ENCODE measurements at regions not wholly inside any gene's neighbourhood (a gene's known extent, or its start where the extent isn't known, plus 50 kb on each side); places are given as distances from the start of the nearest gene placed in this dataset.

DNA sequence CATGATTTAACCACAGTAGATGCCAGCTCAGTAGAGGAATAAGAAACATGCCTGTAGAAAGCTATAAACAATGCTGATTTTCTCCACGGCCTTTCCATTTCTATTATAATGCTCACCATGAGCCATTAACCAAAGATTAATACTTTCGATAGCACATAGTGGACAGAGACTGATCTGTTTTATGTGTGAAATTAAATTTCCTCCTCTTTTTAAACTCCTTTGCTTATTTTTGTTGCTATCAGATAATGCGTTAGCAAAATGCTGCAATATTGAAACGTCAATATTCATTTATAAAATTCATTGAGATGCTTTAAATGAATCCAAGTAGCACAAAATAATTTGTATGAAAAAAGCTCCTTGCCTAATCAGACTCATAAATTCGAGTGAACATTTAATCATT lies 1807.9 kb downstream of the MRPL39 start:
- no peak for DNase-seq

DNA sequence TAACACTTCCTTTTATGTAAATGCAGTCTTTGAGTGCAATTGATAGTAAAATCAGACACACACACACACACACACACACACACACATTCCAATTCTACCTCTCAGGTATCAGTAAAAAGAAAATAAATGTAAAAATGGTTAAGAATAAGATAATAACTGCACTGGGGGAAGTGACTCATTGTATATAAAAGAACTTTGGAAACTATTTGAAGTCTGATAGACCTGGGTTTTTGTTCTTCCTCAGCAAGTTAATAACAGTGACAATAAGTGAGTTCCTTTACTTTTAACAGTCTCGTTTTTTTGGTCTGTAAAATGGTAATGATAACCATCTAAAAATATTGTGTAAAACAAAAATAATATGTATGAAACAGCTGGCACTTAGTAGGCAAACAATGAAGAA lies 1815.0 kb downstream of the MRPL39 start:
- no peak for DNase-seq

DNA sequence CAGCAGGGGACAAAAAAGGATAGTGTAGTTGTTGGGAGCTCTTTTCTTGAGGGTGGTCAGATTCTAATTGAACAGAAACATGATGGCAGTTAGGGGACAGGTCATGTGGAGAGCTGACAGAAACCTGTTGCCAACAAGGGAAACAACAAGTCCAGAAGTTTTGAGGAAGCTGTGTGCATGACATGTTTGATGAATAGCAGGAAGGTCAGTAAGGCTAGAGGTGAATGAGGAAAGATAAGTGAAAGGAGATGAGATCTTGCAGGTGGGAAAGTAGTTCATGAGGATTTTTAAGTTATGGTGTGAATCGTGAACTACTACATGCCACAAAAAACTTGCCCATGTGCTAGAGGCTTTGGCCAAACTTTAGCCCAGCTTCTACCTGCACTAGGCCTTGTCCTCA lies 1817.4 kb downstream of the MRPL39 start:
- no peak for DNase-seq

DNA sequence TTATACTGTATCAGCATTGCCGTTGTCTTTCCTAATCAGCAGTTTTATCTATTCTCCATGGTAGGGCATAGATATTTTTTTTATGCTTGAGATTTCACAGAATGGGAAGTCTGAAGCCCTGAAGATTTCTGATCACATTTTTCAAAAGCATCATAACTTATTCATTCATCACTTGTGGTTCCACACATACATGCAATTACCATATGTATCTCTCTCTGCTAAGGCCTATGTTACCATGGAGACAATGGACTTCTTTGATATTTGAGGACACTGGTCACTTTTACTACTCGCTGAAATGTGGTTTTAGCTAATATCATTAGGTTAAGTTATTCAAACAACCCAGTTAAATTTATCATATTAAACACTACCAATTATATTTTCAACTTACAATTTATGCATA lies 1827.0 kb downstream of the MRPL39 start:
- DNase-seq, result no peak

DNA sequence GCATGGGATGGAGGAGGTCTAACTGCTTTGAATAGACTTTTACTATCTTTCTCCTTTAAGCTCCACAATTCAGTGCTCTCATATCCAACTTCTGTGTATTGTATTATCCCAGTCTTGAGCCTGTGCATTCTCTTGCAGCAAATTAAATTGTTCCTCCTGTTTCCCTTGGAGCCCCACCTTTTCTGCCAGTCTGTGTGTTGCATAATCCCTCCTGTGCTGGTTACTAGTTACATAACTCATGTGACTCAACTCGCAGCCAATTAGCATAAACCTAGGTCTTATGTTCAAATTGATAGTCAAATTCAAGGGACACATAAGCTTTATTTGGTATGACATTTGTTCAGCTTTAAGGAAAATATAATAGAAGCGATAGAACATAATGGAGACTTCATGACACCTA lies 1863.5 kb downstream of the MRPL39 start:
- DNase-seq, result no peak

GRCh38 chr21:23740463-23740862 lies 1866.8 kb downstream of the MRPL39 start:
- peak in 1 of 51 donors; percentile 1 for DNase-seq

DNA sequence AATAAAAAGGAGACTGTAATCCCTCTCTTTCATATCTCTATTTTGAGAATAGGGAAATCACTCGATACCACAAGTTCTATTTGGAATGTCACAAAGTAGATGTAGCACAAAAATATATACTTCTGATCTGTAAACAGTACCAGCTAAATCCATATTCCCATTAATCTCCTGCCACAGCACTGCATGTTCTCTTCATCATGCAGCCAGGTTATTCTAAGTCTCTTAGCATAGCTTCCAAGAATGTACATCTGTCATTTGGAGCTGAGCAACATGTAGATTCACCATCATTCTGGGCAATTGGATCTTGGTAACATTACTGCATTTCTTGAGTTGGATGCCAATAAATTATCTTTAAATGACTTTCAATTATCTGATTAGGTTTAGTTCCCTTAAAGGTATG lies 1874.5 kb downstream of the MRPL39 start:
- DNase-seq, result no peak

GRCh38 chr21:23729331-23729730 lies 1878.0 kb downstream of the MRPL39 start:
- DNase-seq, result no peak

DNA sequence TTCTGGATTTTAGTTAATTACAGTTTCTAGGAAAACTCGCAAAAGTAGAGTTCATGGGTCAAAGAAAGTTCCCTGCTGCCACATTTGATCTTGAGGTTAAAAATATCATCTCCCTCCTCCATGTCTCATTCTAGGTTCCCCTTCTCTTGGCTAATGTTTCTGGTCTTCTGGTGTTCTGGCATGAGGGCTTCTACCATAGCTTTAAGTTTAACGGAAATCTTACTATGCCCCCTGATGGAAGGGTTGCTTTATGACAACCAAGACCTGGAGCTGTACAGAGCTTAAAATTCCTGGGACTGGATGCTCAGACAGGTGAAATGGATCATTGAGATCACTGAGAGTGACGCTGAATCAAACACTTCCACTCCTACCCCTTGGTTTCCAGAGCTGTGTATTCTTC lies 1881.7 kb downstream of the MRPL39 start:
- DNase-seq, result no peak

- DNase-seq, result no peak
These were observed 1888.6 kb downstream of the MRPL39 start for GRCh38 chr21:23718446-23719285.

GRCh38 chr21:23712166-23712565 lies 1895.1 kb downstream of the MRPL39 start:
- no peak for DNase-seq

DNA sequence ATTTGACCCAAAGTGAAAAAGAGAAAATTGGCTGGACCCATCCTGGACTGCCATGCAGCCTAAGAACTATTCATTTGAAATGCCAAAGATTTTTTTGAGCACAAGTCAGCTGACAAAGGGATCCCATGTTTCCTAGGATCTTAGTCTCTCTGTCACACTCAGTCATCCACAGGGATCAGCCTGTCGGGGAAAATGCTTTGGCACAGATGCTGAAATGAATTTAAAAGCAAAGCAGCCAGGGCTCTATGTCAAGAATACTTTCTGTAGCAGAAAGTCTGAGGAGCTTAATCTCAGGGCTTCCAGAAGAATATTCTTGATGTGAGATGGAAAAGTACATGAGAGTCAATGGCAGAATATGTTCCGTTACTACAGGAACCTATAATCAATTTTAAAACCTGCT lies 1900.8 kb downstream of the MRPL39 start:
- DNase-seq, result no peak

- no peak for DNase-seq
These were observed 1907.9 kb downstream of the MRPL39 start for GRCh38 chr21:23699402-23699801.

DNA sequence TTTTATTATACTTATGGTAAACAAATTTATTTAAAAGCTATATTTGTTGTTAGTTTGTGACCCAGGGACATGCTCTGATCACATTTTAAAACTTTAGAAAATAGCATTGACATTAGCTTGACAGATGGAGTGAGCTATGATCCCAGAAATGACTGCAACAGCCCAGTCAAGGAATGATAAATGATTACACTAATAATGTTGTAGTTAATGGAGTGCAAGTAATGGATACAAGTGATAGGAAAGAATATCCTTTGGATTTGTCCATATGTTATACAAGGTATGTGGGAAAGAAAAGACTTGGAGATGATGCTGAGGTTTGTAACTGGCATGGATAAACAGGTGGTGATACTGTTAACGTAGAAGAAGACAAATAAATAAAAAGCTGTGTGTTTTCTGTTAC lies 1908.7 kb downstream of the MRPL39 start:
- DNase-seq, result no peak

- DNase-seq, result no peak
These were observed 1911.8 kb downstream of the MRPL39 start for GRCh38 chr21:23695443-23695842.

DNA sequence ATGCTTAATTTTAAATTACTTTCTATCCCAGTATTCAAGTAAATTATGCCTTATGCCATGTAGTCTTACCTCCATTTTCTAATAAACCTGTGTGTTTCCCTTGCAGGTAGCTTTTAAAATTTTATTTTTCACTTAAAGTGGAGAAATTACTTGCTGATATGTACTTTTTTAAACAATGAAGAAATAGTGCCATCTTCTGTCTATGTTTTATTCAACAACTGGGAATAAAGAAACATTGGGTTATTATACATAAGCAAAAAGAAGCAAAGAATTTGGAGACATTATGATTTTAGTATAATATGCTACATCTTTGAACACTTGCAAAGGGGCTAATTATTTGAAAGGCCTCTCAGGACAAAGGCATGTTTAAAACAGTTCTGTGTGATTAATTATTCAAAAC lies 1912.9 kb downstream of the MRPL39 start:
- DNase-seq, result no peak

DNA sequence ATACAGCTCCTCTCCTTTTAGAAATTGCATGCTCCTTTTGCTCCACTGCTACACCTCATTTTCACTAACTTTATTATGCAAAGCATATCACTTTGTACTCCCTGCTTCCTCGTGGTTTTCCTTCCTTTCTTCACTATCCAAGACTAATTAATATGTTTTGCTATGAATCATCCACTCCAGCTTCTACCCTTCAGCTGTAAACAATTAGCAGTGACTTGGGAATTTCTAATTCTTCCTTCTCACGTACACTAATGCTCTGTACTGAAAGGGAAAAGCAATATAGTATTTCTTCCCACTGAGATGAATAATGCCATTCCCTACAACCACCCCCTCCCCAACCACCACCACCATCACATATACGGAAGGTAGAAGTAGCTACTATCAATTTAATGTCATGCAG lies 1917.0 kb downstream of the MRPL39 start:
- no peak for DNase-seq

- DNase-seq, result no peak
These were observed 1920.4 kb downstream of the MRPL39 start for GRCh38 chr21:23686737-23687523.

GRCh38 chr21:23684431-23684830 lies 1922.8 kb downstream of the MRPL39 start:
- no peak for DNase-seq

DNA sequence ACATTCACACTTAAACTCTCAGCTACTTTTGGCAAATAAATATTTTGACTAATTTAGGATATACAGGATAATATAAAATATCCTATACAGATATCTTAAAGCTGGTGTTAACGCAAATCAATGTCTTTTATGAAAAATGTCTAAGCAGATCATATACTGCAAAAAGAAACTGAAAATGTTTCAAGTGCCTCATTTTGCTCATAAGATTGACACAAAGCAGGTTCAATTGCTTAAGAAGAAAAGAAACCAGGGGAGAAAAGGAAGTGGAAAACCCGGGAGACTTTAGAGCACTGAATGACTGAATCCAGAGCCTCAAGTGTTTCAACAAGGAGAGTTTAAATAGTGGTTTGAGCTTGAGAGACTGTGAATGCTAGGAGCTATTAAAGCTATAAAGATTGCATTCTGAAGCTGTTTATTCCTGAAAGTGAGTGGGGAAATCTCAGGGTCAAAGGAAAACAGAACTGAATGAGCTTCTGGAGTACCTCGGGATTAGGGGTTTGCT lies 1943.0 kb downstream of the MRPL39 start:
- DNase-seq, result no peak

- DNase-seq, result no peak
These were observed 1946.7 kb downstream of the MRPL39 start for GRCh38 chr21:23660560-23660959.

GRCh38 chr21:23644768-23645167 lies 1962.5 kb downstream of the MRPL39 start:
- DNase-seq, result no peak

- no peak for DNase-seq
These were observed 1967.6 kb downstream of the MRPL39 start for GRCh38 chr21:23639721-23640120.

Data from hypothalamus (tissue), 51 donors.